ENCODE measurements at regions not wholly inside any gene's neighbourhood (a gene's known extent, or its start where the extent isn't known, plus 50 kb on each side); places are given as distances from the start of the nearest gene placed in this dataset.

GRCh38 chr20:55186228-55186627 is 710.8 kb downstream of the DOK5 start:
- no peaks in the 10 kb centered on the region for H3K4me1 ChIP-seq
- 56 to 72% (median 65%) methylated on average over 2 of the region's 2 CpGs for WGBS, 4 donors
- no peak for DNase-seq
- H3K27me3 ChIP-seq = no peaks in the 10 kb centered on the region
- H3K4me3 ChIP-seq = no peak overlapping the region
- no peak overlapping the region for H3K27ac ChIP-seq
- H3K9me3 ChIP-seq = no peaks in the 10 kb centered on the region
- H3K36me3 ChIP-seq = no peaks in the 10 kb centered on the region
- no peak for ATAC-seq
- no peak for TF ChIP-seq POLR2A (IDR thresholded peaks at IDR 0.05)
- no peak for TF ChIP-seq CTCF (IDR thresholded peaks at IDR 0.05)
- intact Hi-C loops (cut with DNase I) = no loop called here

- Histone ChIP-seq H3K9me3 (peaks cover 0 to 17% (median 6%) of the 10 kb centered on the region in 12 donors), H3K4me3 (no peak overlapping the region), H3K4me1 (peaks cover 0 to 18% (median 0%) of the 10 kb centered on the region in 12 donors), H3K36me3 (no peaks in the 10 kb centered on the region), H3K27me3 (no peaks in the 10 kb centered on the region), H3K27ac (no peak overlapping the region)
- DNase-seq (no peak), ATAC-seq (no peak)
- intact Hi-C loops (cut with DNase I) = loop anchor here in 1 of 10 donors (5.0 kb wide), 1 partner anchor 77 kb away; no protein-coding TSS in a partner anchor
- WGBS, 4 donors = 80 to 84% (median 82%) methylated on average over 4 of the region's 4 CpGs
- no peak for TF ChIP-seq POLR2A (IDR thresholded peaks at IDR 0.05)
- no peak for TF ChIP-seq CTCF (IDR thresholded peaks at IDR 0.05)
These were observed 699.7 kb downstream of the DOK5 start for GRCh38 chr20:55175081-55175480.

- Histone ChIP-seq H3K4me3 (no peak overlapping the region), H3K27me3 (no peaks in the 10 kb centered on the region), H3K36me3 (no peaks in the 10 kb centered on the region), H3K27ac (no peak overlapping the region), H3K4me1 (peaks cover 0 to 18% (median 0%) of the 10 kb centered on the region in 12 donors), H3K9me3 (peaks cover 0 to 12% (median 1%) of the 10 kb centered on the region in 12 donors)
- TF ChIP-seq CTCF (IDR thresholded peaks at IDR 0.05) (no peak), POLR2A (IDR thresholded peaks at IDR 0.05) (no peak)
- no peak for ATAC-seq
- WGBS, 4 donors = 69 to 88% (median 81%) methylated on average over 1 of the region's 1 CpG
- DNase-seq = no peak
- intact Hi-C loops (cut with DNase I) = loop anchor here in 1 of 10 donors (5.0 kb wide), 1 partner anchor 78 kb away; no protein-coding TSS in a partner anchor
These were observed 699.2 kb downstream of the DOK5 start for GRCh38 chr20:55174635-55175034.

GRCh38 chr20:55174172-55174571 is 698.8 kb downstream of the DOK5 start:
- Histone ChIP-seq H3K27me3 (no peaks in the 10 kb centered on the region), H3K4me1 (peaks cover 0 to 18% (median 0%) of the 10 kb centered on the region in 12 donors), H3K36me3 (no peaks in the 10 kb centered on the region), H3K4me3 (no peak overlapping the region), H3K27ac (no peak overlapping the region), H3K9me3 (peaks cover 0 to 8% (median 0%) of the 10 kb centered on the region in 12 donors)
- WGBS, 4 donors = 40 to 50% (median 49%) methylated on average over 2 of the region's 2 CpGs
- intact Hi-C loops (cut with DNase I) = no loop called here
- ATAC-seq (no peak), DNase-seq (no peak)
- TF ChIP-seq CTCF (IDR thresholded peaks at IDR 0.05) (no peak), POLR2A (IDR thresholded peaks at IDR 0.05) (no peak)
